Erythroblast (primary cell): ENCODE measurements at regions not wholly inside any gene's neighbourhood (a gene's known extent, or its start where the extent isn't known, plus 50 kb on each side); places are given as distances from the start of the nearest gene placed in this dataset.
A peak's percentile ranks its signal among the peaks of the same experiment; 100 is the strongest.

Experiments used
- DNase-seq, 2 experiments: peaks; one replicate each; lab custom pipeline; 2025; lab: John Stamatoyannopoulos, UW
- GATA1 ChIP-seq: IDR thresholded peaks from 2 replicates; pipeline ENCODE4 v1.6.1; 2011; ENCODE audit warnings: low read depth, mild to moderate bottlenecking, control low read depth, low read length, moderate library complexity
- POLR2A ChIP-seq: IDR thresholded peaks from 2 replicates; pipeline ENCODE4 v1.6.1; 2011; ENCODE audit warnings: mild to moderate bottlenecking, low read length

- no peak for DNase-seq
- no peak for TF ChIP-seq GATA1
- TF ChIP-seq POLR2A = no peak
These were observed 340.9 kb upstream of the RPS23 start for GRCh38 chr5:82619097-82619496.

- no peak for DNase-seq
- TF ChIP-seq GATA1 (no peak), POLR2A (no peak)
These were observed 336.6 kb upstream of the RPS23 start for GRCh38 chr5:82614706-82615105.

- DNase-seq = no peak
- TF ChIP-seq GATA1 (no peak), POLR2A (no peak)
These were observed 335.7 kb upstream of the RPS23 start for GRCh38 chr5:82613891-82614290.

- TF ChIP-seq GATA1 = no peak
- no peak for TF ChIP-seq POLR2A
- no peak for DNase-seq
These were observed 332.5 kb upstream of the RPS23 start for GRCh38 chr5:82610686-82611085.

GRCh38 chr5:82605441-82605973, 327.4 kb upstream of the RPS23 start:
- no peak for TF ChIP-seq POLR2A
- no peak for TF ChIP-seq GATA1
- no peak for DNase-seq

GRCh38 chr5:82603033-82603987, 325.2 kb upstream of the RPS23 start:
- TF ChIP-seq GATA1 = no peak
- TF ChIP-seq POLR2A = no peak
- DNase-seq = no peak

- no peak for DNase-seq
- TF ChIP-seq POLR2A (no peak), GATA1 (no peak)
These were observed 323.7 kb upstream of the RPS23 start for GRCh38 chr5:82601861-82602260.

- DNase-seq = no peak
- TF ChIP-seq POLR2A (no peak), GATA1 (no peak)
These were observed 322.9 kb upstream of the RPS23 start for GRCh38 chr5:82601077-82601476.

- no peak for DNase-seq
- TF ChIP-seq POLR2A (no peak), GATA1 (no peak)
These were observed 321.5 kb upstream of the RPS23 start for GRCh38 chr5:82599692-82600091.

GRCh38 chr5:82599030-82599429, 320.9 kb upstream of the RPS23 start:
- no peak for DNase-seq
- no peak for TF ChIP-seq GATA1
- no peak for TF ChIP-seq POLR2A

GRCh38 chr5:82597437-82597836, 319.3 kb upstream of the RPS23 start:
- TF ChIP-seq GATA1 (no peak), POLR2A (no peak)
- peak in 1 of 2 experiments; percentile 5 for DNase-seq

- TF ChIP-seq GATA1 (no peak), POLR2A (no peak)
- DNase-seq = no peak
These were observed 318.3 kb upstream of the RPS23 start for GRCh38 chr5:82596451-82596850.

- no peak for DNase-seq
- no peak for TF ChIP-seq GATA1
These were observed 317.0 kb upstream of the RPS23 start for GRCh38 chr5:82595113-82595512.

- TF ChIP-seq POLR2A (no peak), GATA1 (no peak)
- DNase-seq = no peak
These were observed 315.9 kb upstream of the RPS23 start for GRCh38 chr5:82594097-82594496.
